Renal cortical epithelial cell (primary cell): ENCODE measurements at regions not wholly inside any gene's neighbourhood (a gene's known extent, or its start where the extent isn't known, plus 50 kb on each side); places are given as distances from the start of the nearest gene placed in this dataset.

Experiments
- DNase-seq: peaks from one replicate; pipeline ENCODE4 v3.0.0-alpha.2; 2011; ENCODE audit warnings: low read depth

- peak; percentile 98 for DNase-seq
Measured at GRCh38 chr14:54253195-54253947, 143.4 kb upstream of the CDKN3 start.

- no peak for DNase-seq
Measured at GRCh38 chr14:54256156-54256555, 140.7 kb upstream of the CDKN3 start.

- DNase-seq: peak; percentile 68
Measured at GRCh38 chr14:54257424-54257823, 139.4 kb upstream of the CDKN3 start.

- no peak for DNase-seq
Measured at GRCh38 chr14:54258382-54258781, 138.4 kb upstream of the CDKN3 start.

GRCh38 chr14:54259821-54260220 is 137.0 kb upstream of the CDKN3 start:
- peak; percentile 80 for DNase-seq

GRCh38 chr14:54261283-54261682 is 135.5 kb upstream of the CDKN3 start:
- no peak for DNase-seq

- peak; percentile 73 for DNase-seq
Measured at GRCh38 chr14:54266616-54267015, 130.2 kb upstream of the CDKN3 start.

GRCh38 chr14:54267172-54267571 is 129.6 kb upstream of the CDKN3 start:
- peak; percentile 36 for DNase-seq

GRCh38 chr14:54275997-54276725 is 120.6 kb upstream of the CDKN3 start:
- no peak for DNase-seq

- no peak for DNase-seq
Measured at GRCh38 chr14:54278087-54278486, 118.7 kb upstream of the CDKN3 start.

GRCh38 chr14:54278665-54279295 is 118.0 kb upstream of the CDKN3 start:
- no peak for DNase-seq

- DNase-seq: no peak
Measured at GRCh38 chr14:54282849-54283248, 114.0 kb upstream of the CDKN3 start.

- no peak for DNase-seq
Measured at GRCh38 chr14:54285030-54285429, 111.8 kb upstream of the CDKN3 start.

- no peak for DNase-seq
Measured at GRCh38 chr14:54291491-54292191, 105.2 kb upstream of the CDKN3 start.

- DNase-seq: no peak
Measured at GRCh38 chr14:54294802-54295201, 102.0 kb upstream of the CDKN3 start.

GRCh38 chr14:54299410-54300363 is 97.1 kb upstream of the CDKN3 start:
- DNase-seq: no peak

GRCh38 chr14:54300881-54301280 is 95.9 kb upstream of the CDKN3 start:
- DNase-seq: no peak

- DNase-seq: no peak
Measured at GRCh38 chr14:54301359-54301758, 95.4 kb upstream of the CDKN3 start.

GRCh38 chr14:54306806-54307205 is 90.0 kb upstream of the CDKN3 start:
- DNase-seq: no peak

- DNase-seq: no peak
Measured at GRCh38 chr14:54309615-54310014, 87.2 kb upstream of the CDKN3 start.
